ENCODE measurements at regions not wholly inside any gene's neighbourhood (a gene's known extent, or its start where the extent isn't known, plus 50 kb on each side); places are given as distances from the start of the nearest gene placed in this dataset.

DNA sequence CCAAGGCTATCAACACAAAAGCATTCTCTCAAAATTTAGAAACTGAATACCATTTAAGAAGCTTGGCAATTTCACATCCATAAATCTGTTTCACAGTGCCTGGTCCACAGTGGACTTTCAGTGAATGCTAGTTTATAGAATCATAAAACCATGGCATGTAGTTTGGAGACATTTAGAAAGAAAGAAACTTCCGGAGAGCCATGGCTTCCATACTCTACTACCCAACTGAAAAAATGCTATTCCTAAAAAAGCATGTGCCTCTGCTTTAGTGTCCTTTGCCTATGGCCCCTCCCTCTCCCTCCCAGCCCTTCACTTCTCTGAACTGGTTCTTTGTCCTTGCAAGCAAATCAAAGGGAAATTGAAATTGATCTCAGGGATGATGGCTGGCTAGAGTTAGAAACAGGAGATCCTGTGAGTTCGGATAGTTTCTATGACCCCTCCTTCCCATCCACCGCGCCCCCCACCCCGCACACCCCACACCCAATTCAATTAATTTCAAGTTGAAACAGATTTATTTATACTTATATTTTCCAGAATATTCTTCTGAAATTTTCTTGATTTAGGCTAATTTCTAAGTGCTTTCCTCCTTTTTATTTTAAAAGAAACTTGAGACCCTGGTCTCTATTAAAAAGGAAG is 248.3 kb downstream of the TRIB2 start:
- no peak for DNase-seq (ENCODE audit: low read depth in 2 of 3, low spot score in 2 of 3)

DNA sequence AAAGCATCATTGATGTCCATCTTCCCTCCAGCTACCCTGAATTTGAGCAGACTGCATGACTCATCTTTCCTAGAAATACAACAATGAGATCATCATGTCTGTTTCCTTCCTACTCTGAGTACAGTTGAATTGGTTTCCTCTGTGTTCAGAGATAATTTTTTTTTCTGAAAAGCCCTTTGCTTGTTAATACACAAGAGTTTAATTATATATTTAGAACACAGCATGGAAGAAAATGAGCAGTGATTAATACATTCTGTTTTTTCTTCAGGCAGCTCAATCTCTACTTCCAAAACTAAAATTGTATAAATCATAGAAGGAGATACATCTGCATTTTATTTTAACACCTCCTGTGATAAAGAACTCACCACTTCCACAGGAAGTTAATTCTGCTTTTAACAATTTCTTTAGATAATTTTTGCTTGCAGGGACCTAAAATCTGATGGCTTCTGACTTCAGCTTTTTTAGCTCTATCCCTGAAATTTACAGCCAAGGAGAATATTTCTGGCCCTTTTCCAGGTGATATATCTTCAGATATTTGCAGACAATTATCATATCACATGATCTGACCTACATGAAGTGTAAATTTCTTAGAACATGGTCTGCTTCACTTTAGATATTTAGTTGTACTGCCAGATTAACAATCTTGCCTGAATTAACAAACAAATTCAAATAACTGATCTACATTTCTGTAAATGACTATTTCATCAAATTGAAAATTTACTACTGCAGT is 249.0 kb downstream of the TRIB2 start:
- no peak for DNase-seq (ENCODE audit: low read depth in 2 of 3, low spot score in 2 of 3)

DNA sequence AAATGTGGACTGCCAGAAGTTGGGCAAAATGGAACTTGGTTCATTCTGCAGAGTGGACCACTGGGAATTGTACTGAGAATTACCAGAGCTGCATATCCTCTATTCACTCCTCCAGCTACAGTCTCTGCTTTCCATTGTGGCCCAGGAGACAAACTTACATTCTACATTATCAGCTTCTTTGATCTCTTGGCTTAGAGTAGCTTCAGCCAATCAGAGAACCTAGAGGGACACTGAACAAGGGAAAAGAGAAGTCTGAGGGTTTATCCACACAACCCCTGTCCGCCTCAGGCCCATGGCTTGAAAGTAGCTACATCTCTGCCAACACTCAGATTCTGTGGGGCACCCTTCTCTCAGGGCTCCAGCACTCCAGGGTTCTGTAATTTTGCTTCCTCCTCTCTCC is 251.1 kb downstream of the TRIB2 start:
- no peak for DNase-seq (ENCODE audit: low read depth in 2 of 3, low spot score in 2 of 3)

DNA sequence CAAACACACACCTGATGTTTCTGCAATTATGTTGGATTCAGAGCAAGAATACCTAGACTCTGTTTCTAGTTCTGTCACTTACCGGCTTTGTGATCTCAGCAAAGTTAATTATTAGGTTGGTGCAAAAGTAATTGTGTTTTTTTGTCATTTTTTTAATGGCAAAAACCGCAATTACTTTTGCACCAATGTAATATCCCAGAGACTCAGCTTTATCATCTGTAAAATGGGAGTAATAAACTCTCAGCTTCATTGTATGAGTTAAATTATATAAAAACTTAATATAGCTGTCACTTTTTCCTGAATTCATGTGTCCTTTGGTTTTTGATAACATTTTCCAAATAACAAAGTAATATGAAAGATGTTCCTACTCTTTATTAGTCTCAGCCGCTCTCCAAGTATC is 251.7 kb downstream of the TRIB2 start:
- no peak for DNase-seq (ENCODE audit: low read depth in 2 of 3, low spot score in 2 of 3)

DNA sequence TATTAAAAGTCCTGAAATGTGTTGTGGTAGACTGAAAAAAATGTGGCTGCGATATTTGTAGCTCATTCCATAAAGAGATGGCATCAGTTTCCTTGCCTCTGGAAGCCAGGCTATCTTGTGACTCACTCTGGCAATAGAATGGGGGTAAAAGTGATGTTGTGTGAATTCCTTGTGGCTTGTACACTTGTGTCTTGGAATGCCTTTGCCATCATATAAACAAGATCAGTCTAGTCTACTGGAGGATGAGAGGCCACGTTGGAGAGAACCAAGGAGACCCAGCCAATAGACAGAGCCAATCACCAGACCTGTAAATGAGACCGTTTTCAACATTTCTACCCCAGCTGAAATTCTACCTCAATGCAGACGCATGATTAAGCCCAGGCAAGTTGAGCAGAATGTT is 254.1 kb downstream of the TRIB2 start:
- DNase-seq (ENCODE audit: low read depth in 2 of 3, low spot score in 2 of 3), result no peak

DNA sequence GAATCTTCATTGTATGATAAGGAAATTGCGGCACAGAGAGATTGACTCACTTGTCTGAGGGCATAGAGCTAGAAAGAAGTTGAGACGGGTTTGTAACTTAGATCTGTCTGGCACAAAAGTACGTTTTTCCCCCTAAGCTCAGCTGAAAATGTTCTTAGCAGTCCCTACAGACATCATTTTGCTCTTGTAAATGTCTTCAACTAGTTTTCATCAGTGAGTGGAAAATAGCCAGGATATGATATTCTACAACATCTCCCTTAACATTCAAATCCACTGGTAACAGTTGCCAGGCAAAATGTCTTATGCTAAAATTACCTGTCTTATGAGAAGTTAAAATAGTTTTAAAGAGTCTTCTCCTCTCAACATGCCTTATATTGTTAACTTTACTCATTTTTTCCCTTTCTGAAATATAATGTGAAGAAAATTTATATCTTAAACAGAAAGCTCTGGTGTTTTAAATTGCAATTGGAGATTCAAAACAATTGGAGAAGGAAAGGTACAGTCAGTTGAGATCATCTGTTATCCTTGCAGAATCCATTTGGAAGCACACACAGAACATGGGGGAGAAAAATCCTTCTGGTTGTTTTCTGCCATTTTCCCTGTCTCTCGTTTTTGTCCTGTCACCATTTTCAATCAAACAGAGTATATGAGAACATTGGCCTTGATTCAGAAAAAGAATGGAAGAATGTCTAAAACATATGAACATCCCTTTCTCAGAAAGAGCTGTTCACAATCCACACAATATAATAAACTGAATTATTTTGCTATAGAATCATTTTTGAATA is 255.0 kb downstream of the TRIB2 start:
- no peak for DNase-seq (ENCODE audit: low read depth in 2 of 3, low spot score in 2 of 3)

DNA sequence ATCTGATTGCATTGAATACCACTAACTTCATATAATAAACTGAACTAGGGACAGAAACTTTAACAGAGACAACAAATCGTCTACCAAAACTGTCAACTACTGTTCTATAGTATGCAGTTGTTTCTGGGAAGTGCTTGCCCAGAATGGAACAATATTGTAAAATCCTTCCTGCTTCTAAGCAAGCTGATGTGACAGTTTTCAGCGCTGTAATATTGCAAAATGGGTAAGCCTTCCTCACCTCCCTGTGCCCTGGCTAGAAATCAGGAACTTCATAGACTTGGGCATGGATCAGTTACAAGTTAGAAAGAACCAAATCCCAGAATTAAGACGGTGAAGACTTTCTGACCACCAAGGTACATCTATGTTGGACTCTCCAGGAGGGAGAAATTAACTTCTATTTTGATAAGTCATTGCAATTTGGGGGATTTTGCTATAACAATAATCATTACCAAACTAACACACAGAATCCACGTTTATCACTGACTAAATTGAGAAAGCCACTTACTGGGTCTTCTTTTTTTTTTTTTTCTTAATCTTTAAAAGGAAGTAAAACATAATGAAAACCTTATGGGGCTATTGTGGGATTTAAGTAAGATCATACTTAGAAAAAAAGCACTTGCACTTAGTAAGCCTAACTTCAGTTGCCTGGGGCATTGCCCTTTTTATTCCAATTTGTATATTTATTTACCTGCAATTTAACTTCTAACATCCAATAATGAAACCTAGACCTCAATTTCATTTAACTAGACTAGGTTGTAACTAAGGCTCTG is 261.5 kb downstream of the TRIB2 start:
- no peak for DNase-seq (ENCODE audit: low read depth in 2 of 3, low spot score in 2 of 3)

DNA sequence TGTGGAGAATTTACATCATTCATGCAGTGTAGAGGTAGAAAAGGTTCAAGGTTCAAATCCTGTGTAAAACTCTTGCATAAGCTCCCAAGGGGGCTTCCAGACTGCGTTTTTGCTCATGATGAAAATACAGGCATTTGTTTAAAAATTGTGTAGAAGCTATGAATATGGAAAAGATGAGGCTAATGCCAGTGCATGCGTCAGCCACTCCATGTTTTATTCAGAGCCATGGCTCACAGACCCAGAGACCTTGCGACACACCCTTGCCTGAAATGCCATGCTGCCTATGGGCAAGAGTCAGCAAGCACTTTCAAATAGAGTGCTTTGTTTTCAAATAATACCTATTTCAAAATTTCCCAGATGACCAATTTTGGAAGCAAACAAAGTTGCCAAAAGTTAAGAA is 262.3 kb downstream of the TRIB2 start:
- DNase-seq (ENCODE audit: low read depth in 2 of 3, low spot score in 2 of 3), result no peak

DNA sequence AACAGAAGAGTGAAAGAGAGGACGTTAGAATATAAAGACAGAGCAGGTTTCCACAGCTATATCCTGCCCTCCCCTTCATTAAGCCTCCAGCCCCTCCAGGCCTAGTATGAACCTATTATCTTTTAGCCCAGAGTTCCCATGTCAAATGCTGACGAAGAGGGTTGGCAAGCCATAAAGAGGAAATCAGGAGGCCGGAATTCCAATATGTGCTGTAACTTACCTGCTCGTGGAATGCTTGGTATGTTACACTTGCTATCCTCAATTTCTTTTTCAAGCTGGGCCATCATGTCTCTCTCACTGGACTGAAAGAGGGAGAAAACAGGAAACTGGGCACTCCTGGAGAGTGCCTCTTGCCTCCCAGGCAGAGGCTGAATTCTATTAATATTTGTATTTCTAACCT is 264.1 kb downstream of the TRIB2 start:
- no peak for DNase-seq (ENCODE audit: low read depth in 2 of 3, low spot score in 2 of 3)

DNA sequence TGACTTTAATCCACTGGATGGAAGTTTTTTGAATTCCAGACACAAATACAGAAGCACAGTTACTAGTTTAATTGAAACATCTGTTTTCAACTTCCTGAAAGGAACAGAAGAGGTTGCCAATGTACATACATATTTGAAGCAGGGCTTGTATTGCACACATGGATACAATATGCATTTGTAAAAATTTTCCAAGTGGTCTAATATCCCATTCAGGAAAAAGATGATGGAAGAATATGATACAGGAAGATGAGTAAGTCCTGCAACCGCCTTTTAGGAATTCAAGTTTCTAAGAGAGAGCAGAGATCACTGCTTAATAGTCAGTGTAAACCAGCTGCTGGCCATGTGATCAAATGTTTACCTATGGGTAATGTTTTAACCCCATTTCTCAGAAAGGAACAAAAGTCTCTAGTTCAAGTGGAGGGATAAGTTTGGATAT is 265.4 kb downstream of the TRIB2 start:
- DNase-seq (ENCODE audit: low read depth in 2 of 3, low spot score in 2 of 3), result no peak

DNA sequence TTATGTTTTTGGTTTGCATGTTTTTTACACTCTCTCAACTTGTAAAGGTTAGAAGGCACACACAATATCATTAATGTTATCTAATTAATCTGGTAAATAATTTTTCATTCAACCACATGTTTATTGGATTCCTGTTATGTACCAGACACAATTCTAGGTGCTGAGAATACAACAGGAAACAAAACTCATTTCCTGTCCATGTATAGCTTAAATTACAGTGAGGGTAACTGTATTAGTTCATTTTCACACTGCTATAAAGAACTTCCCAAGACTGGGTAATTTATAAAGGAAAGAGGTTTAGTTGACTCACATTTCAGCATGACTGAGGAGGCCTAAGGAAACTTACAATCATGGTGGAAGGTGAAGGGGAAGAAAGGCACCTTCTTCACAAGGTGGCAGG is 270.5 kb downstream of the TRIB2 start:
- no peak for DNase-seq (ENCODE audit: low read depth in 2 of 3, low spot score in 2 of 3)

DNA sequence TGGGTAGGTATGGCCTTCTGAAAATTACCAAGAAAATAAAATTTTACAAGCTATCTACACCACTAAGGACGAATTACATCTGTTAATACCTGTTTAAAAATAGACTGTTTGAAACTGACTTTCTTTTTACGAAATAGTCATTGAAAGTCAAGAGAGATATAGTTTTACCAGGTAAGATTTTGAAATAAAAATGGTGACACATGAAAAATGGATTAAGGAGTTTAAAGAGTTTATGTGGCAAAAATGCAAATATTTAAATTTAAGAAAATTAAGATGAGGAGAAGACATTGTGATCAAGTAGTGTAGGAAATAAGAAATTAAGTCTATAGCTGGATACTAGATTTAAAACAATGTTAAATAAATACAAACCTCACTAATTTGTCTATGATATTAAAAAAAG is 271.5 kb downstream of the TRIB2 start:
- no peak for DNase-seq (ENCODE audit: low read depth in 2 of 3, low spot score in 2 of 3)

DNA sequence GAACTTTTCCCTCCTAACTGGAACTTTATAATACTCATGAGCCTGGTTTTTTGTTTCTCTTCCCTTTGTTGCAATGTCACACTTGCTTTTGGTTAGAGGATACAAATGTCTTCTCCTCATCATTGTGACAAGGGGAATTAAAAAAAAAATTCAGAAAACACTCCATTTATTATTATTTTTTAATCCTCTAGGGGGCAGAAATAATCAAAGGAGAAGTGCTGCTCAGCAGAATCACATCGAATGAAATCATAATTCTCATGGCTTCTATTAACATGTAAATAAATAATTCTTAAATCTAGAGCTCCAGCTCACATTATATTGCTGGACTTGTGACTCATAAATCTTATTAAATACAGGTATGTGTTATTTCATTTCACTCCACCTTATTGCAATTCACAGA is 273.8 kb downstream of the TRIB2 start:
- DNase-seq (ENCODE audit: low read depth in 2 of 3, low spot score in 2 of 3), result no peak

DNA sequence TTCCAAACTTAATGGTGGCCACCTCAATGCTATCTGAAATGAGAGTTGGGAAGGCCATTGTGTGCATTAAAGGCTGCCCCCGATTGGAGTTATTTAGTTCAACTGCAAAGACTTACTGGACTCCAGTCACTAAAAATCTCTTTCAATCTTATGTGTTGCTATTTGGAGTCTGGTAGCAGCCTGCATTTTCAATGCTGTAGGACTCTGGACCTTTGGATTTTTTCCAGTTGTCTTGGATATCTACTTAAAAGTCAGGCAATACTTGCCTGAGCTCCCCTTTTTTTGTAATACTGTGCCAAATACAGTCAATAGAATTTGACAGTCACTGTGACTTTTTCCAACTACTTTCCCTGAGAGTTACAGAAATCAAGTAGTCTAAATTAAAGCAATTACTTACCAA is 281.9 kb downstream of the TRIB2 start:
- no peak for DNase-seq (ENCODE audit: low read depth in 2 of 3, low spot score in 2 of 3)

DNA sequence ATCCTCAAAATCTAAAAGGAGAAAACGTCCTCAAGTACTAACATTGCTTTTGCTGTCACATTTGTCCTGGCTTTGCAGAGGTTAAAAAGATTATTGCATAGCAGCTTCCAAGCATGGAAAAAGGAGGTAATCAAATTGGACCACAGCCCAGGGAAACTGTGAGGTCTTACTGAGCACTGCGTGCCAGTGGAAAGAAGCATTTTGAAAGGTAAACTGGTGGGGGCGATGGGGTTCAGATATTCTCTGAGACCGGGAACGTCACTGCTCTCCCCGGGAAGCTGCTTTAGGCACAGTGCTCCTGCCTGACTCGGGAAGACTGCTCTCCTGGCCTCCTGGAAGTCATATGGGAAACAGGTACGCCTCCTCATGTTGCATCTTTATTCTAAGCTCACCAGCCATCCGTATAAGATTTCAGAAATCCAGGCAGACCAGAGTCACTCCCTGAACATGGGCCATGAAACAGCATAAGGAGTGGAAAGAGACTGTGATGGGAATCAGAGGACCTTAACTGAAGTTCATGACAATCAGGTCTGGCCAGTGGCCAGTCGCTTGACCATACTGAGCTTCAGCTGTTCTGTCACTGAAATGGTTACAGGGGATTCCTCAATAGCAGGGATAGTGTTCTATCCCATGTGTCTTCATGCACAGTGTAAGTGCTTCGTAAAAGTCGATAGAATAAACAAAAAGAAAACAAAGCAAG is 284.1 kb downstream of the TRIB2 start:
- no peak for DNase-seq (ENCODE audit: low read depth in 2 of 3, low spot score in 2 of 3)

DNA sequence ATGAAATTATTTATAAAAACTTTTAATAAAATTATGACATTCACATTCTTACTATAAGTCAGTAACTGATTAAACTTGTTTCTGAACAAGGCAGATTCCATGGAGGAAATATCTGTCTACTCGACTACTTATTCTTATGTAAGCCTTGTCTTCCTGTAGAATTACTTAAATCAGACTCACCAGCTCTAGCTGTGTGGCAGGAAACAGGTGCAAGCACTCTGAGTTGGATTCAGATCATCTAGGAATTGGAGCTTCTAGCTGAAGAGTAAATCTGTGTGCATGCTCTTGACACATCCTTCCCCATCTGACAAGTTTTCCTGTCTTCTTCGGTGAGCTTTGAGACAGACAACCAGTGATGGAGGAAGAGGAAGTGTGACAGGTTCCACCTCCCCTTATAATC is 284.7 kb downstream of the TRIB2 start:
- no peak for DNase-seq (ENCODE audit: low read depth in 2 of 3, low spot score in 2 of 3)

DNA sequence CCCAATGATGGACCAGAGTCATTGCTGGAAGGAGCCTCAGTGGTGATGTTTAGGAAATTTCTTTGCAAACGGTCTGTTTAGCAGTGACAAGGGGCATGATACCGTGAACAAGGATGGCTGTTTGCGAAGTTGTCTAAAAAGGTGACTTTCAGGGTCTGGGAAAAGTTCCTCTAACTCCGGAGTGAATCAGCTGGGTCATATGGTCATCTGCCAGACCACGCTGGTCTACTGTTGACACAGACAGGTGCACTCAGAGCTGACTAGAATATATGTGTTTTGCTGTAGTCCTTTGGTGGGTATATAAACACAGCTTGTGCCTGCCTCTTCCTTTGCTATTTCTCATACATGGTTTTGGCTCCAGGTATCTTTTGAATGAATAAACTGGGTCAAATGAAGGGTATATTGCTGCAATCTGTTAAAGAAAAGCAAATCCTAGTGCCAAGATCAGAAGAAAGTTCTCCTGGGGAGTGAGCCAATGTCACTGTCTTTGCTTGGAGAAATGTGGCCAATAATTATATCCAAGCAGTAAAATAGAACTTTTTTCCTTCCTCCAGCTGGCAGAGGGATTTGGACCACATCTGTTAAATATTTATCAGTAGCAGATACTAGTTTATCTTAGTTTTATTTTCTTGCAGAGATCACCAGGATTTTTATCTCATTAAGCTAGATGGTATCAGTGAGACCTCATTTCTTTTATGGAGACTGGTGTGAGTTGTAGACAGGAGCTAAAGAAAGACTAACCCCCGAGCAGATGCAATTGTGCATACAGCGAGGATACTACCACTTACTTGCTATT is 286.0 kb downstream of the TRIB2 start:
- no peak for DNase-seq (ENCODE audit: low read depth in 2 of 3, low spot score in 2 of 3)

DNA sequence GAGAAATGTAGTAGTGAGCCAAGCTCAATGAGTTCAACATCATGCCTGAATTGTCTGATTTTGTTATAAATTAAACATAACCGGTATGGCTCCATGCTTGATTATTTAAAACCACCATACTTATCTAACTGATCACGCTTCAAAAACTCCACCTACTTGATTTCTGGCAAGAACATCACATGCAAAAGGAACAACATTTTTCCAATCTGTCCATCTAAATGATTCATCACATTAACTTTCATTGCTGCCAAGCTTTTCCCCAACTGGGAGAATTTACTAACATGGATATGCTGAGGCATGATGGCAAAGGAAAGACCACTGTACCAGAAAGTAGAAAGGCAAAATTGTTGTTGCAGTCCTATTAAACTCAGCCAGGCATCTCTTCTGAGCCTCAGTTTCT is 286.8 kb downstream of the TRIB2 start:
- DNase-seq (ENCODE audit: low read depth in 2 of 3, low spot score in 2 of 3), result no peak

DNA sequence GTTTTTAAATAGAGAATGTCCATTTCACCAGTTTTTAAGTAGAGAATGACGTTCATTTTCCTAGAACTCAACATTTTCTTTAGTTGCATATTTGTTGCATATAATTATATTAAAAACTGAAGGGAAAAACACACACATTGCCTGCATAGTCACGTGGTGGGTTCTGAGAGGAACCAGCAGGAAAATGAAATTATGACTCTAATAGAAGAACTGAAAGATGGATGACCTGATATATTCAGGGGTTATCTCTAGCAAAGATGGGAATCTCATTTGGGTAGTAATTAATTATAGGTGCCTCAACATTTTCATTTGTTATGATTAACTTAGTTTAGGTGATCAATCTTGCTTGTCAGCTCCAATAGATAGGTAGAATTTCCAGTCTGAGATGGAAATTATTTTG is 288.3 kb downstream of the TRIB2 start:
- no peak for DNase-seq (ENCODE audit: low read depth in 2 of 3, low spot score in 2 of 3)

DNA sequence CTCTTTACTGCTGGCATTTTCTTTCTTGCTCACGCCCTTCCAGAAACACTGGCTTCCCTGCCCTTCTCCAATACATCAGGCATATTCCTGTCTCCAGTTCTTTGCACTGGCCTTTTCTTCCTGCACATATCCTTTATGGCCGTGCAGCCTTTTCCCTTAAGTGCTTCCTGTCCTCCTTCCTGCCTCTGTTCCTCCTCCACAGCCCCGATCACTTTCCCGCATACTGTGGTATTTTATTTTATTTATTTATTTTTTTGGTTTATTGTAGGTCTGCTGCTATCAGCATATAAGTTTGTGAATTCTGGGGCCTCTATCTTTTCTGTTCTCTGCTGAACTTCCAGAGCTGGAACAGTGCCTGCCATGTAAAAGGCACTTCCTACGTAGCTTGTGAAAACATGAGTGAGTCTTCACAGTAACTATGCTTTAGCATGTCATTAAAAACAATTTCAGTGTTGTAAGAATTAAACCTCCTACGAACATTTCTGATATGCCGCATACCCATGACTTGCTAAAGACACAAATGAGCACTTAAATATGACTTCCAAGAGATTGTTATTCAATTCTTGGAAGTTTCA is 289.1 kb downstream of the TRIB2 start:
- no peak for DNase-seq (ENCODE audit: low read depth in 2 of 3, low spot score in 2 of 3)
